ENCODE measurements at regions not wholly inside any gene's neighbourhood (a gene's known extent, or its start where the extent isn't known, plus 50 kb on each side); places are given as distances from the start of the nearest gene placed in this dataset.

DNA sequence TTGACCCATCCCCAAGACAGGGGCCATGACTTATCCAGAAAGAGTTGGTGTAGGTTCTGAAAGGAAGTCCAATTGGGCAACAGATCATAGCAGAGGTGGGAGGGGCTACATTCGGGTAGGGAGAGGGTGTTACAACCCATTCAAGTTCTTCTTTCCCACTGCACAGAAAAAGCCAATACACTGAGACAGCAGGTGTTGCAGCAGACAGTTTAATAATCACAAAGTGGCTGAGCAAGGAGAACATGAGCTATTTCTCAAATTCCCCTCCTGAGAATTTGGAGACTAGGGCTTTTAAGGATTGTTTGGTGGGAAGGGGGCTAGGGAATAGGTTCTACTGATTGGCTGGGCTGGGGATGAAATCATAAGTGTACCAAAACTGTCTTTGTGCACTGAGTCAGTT lies 328.4 kb upstream of the POU3F1 start:
- TF ChIP-seq CTCF (IDR thresholded peaks at IDR 0.05; ENCODE audit: insufficient read depth, low read length) (no peak), REST (IDR thresholded peaks at IDR 0.05; ENCODE audit: insufficient replicate concordance, low read depth) (no peak), POLR2AphosphoS5 (IDR thresholded peaks at IDR 0.05; ENCODE audit: low read depth) (no peak), GABPA (IDR thresholded peaks at IDR 0.05; ENCODE audit: low read depth) (no peak), SPI1 (IDR thresholded peaks at IDR 0.05; ENCODE audit: borderline replicate concordance, low read depth) (no peak)

Data from HL-60 (cell line).